Liver (tissue), 8 donors: ENCODE measurements at regions not wholly inside any gene's neighbourhood (a gene's known extent, or its start where the extent isn't known, plus 50 kb on each side); places are given as distances from the start of the nearest gene placed in this dataset.

Experiments
- DNase-seq: peaks from one replicate; pipeline ENCODE4 v3.0.0-alpha.2; 2017; ENCODE audit warnings: low spot score
- H3K27ac ChIP-seq, 2 donors: one replicate each; pipeline ENCODE4 v1.7.0; 2013; ENCODE audit warnings: inconsistent platforms in 2 of 2, low read length in 2 of 2, control low read depth in 1 of 2, low read depth in 1 of 2, mild to moderate bottlenecking in 1 of 2
- H3K27me3 ChIP-seq, 4 donors: one replicate each; pipeline versions ENCODE4 v1.6.1 to v1.7.0; 2013; ENCODE audit warnings: low read length in 3 of 4, inconsistent platforms in 1 of 4, mild to moderate bottlenecking in 1 of 4, moderate library complexity in 1 of 4; ENCODE audit not compliant: control insufficient read depth in 4 of 4, insufficient read depth in 4 of 4
- H3K36me3 ChIP-seq, 4 donors: one replicate each; pipeline versions ENCODE4 v1.6.1 to v1.7.0; 2013; ENCODE audit warnings: low read length in 3 of 4, mild to moderate bottlenecking in 3 of 4, low read depth in 1 of 4, moderate library complexity in 1 of 4; ENCODE audit not compliant: control insufficient read depth in 4 of 4, insufficient read depth in 3 of 4
- H3K4me1 ChIP-seq, 4 donors: one replicate each; pipeline versions ENCODE4 v1.6.1 to v1.7.0; 2013; ENCODE audit warnings: low read length in 3 of 4, mild to moderate bottlenecking in 3 of 4, moderate library complexity in 1 of 4; ENCODE audit not compliant: control insufficient read depth in 4 of 4, insufficient read depth in 4 of 4
- H3K4me3 ChIP-seq, 3 donors: one replicate each; pipeline versions ENCODE4 v1.6.1 to v1.7.0; 2013; ENCODE audit warnings: low read length in 3 of 3, control low read depth in 1 of 3, low read depth in 1 of 3, mild to moderate bottlenecking in 1 of 3
- H3K9ac ChIP-seq, 2 donors: one replicate each; pipeline ENCODE4 v1.7.0; 2013; ENCODE audit warnings: low read length in 2 of 2, mild to moderate bottlenecking in 2 of 2, moderate library complexity in 2 of 2, control low read depth in 1 of 2, low read depth in 1 of 2
- H3K9me3 ChIP-seq, 4 donors: one replicate each; pipeline versions ENCODE4 v1.6.1 to v1.7.0; 2013; ENCODE audit warnings: low read length in 3 of 4; ENCODE audit not compliant: control insufficient read depth in 4 of 4
- ATF3 ChIP-seq: IDR thresholded peaks from 2 replicates; pipeline ENCODE4 v1.6.1; 2016; ENCODE audit warnings: antibody characterized with exemption
- CTCF ChIP-seq: fragments of 150-350 bp; IDR thresholded peaks from 2 replicates; pipeline ENCODE4 v1.5.1; 2017; ENCODE audit warnings: improper control_type of control experiment, low read depth, low read length; ENCODE audit not compliant: missing input control
- EGR1 ChIP-seq, 2 donors: IDR thresholded peaks; 2 replicates each; pipeline ENCODE4 v1.6.1; 2016 to 2018; ENCODE audit warnings: antibody characterized with exemption in 2 of 2, low read depth in 2 of 2
- FOXA1 ChIP-seq: IDR thresholded peaks from 2 replicates; pipeline ENCODE4 v1.6.1; 2016; ENCODE audit warnings: antibody characterized with exemption
- FOXA2 ChIP-seq: IDR thresholded peaks from 2 replicates; pipeline ENCODE4 v1.6.1; 2016; ENCODE audit warnings: antibody characterized with exemption
- GABPA ChIP-seq, 2 donors: IDR thresholded peaks in 1 of 2; conservative IDR thresholded peaks in 1 of 2; 2 replicates each; pipeline ENCODE4 v1.6.1; 2016; ENCODE audit warnings: antibody characterized with exemption in 2 of 2, mild to moderate bottlenecking in 1 of 2, moderate library complexity in 1 of 2
- HNF4A ChIP-seq, 2 donors: conservative IDR thresholded peaks; 2 replicates each; pipeline ENCODE4 v1.6.1; 2016; ENCODE audit warnings: antibody characterized with exemption in 2 of 2, mild to moderate bottlenecking in 2 of 2
- HNF4G ChIP-seq: IDR thresholded peaks from 2 replicates; pipeline ENCODE4 v1.6.1; 2016; ENCODE audit warnings: antibody characterized with exemption
- JUND ChIP-seq, 2 donors: IDR thresholded peaks; 2 replicates each; pipeline ENCODE4 v1.6.1; 2016; ENCODE audit warnings: antibody characterized with exemption in 2 of 2
- NR2F2 ChIP-seq: IDR thresholded peaks from 2 replicates; pipeline ENCODE4 v1.6.1; 2016; ENCODE audit warnings: antibody characterized with exemption
- RAD21 ChIP-seq, 2 donors: IDR thresholded peaks; 2 replicates each; pipeline ENCODE4 v1.6.1; 2016; ENCODE audit warnings: antibody characterized with exemption in 2 of 2, mild to moderate bottlenecking in 2 of 2
- REST ChIP-seq: IDR thresholded peaks from 2 replicates; pipeline ENCODE4 v1.6.1; 2016; ENCODE audit warnings: antibody characterized with exemption, mild to moderate bottlenecking
- RXRA ChIP-seq, 2 donors: IDR thresholded peaks; 2 replicates each; pipeline ENCODE4 v1.6.1; 2017 to 2018; ENCODE audit warnings: antibody characterized with exemption in 2 of 2, mild to moderate bottlenecking in 1 of 2
- SP1 ChIP-seq: IDR thresholded peaks from 2 replicates; pipeline ENCODE4 v1.6.1; 2018; ENCODE audit warnings: antibody characterized with exemption, mild to moderate bottlenecking
- TAF1 ChIP-seq: conservative IDR thresholded peaks from 2 replicates; pipeline ENCODE4 v1.6.1; 2016; ENCODE audit warnings: antibody characterized with exemption, mild to moderate bottlenecking
- YY1 ChIP-seq: IDR thresholded peaks from 2 replicates; pipeline ENCODE4 v1.6.1; 2016; ENCODE audit warnings: antibody characterized with exemption, mild to moderate bottlenecking
- WGBS: extraction: QIAGEN DNeasy Blood & Tissue Kit; methylation state at CpG from one replicate; pipeline ENCODE4 v1.1.7; 2013; 5-methylcytosine and 5-hydroxymethylcytosine counted together
- TF ChIP-seq, protein P1 (sequence below): IDR thresholded peaks from 2 replicates; pipeline ENCODE4 v1.6.1; 2016; ENCODE audit warnings: antibody characterized with exemption
- TF ChIP-seq, protein P2 (sequence below): IDR thresholded peaks from 2 replicates; pipeline ENCODE4 v1.6.1; 2016; ENCODE audit warnings: antibody characterized with exemption
- donor health status: healthy.
- donor health status: healthy.
- donor health status: healthy.
- donor health status: healthy.
- donor health status: healthy.

DNA sequence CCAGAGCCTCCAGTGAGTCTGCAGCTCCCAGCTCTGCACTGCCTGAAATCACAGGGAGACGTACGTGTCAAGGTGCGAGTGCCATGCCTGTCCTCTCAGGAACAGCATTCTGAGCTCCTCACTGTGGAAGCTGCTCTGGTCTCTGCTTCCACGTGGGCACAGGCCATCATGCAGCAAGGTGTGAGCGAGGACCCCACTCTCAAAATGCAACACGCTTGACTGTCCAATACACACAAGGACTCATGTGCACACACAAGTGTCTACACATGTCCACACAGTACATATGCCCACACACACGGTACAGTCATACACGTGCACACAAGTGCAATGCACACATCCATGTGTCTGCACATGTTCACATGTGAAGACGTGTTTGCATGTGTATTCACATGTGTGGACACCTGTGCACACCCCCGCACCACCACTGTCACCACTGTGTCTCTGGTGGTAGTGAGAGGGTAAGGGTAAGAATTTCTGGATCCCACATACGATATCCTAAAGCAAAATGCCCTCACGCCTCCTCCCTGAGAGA, 260.5 kb downstream of the DLL1 start:
- H3K9ac ChIP-seq, result no peak overlapping the region
- H3K27ac ChIP-seq, result no peak overlapping the region
- H3K36me3 ChIP-seq, result no peaks in the 10 kb centered on the region
- H3K9me3 ChIP-seq, result peaks cover 0 to 8% (median 0%) of the 10 kb centered on the region in 4 donors
- no peak for TF ChIP-seq NR2F2
- TF ChIP-seq, protein P1, sequence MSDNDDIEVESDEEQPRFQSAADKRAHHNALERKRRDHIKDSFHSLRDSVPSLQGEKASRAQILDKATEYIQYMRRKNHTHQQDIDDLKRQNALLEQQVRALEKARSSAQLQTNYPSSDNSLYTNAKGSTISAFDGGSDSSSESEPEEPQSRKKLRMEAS, result no peak
- no peak for TF ChIP-seq HNF4G
- no peak for TF ChIP-seq HNF4A (conservative IDR thresholded peaks at IDR 0.05)
- TF ChIP-seq CTCF, result no peak
- TF ChIP-seq RXRA (IDR thresholded peaks at IDR 0.05), result no peak
- TF ChIP-seq FOXA1, result no peak
- no peak for TF ChIP-seq REST
- TF ChIP-seq GABPA (IDR thresholded peaks at IDR 0.05 in 1 of 2, conservative IDR thresholded peaks at IDR 0.05 in 1 of 2), result no peak
- no peak for TF ChIP-seq RAD21 (IDR thresholded peaks at IDR 0.05)
- no peak for TF ChIP-seq ATF3
- TF ChIP-seq SP1, result no peak
- no peak for TF ChIP-seq TAF1
- TF ChIP-seq EGR1 (IDR thresholded peaks at IDR 0.05; ENCODE audit: low read depth in 2 of 2), result no peak
- no peak for TF ChIP-seq FOXA2
- no peak for TF ChIP-seq YY1
- TF ChIP-seq, protein P2, sequence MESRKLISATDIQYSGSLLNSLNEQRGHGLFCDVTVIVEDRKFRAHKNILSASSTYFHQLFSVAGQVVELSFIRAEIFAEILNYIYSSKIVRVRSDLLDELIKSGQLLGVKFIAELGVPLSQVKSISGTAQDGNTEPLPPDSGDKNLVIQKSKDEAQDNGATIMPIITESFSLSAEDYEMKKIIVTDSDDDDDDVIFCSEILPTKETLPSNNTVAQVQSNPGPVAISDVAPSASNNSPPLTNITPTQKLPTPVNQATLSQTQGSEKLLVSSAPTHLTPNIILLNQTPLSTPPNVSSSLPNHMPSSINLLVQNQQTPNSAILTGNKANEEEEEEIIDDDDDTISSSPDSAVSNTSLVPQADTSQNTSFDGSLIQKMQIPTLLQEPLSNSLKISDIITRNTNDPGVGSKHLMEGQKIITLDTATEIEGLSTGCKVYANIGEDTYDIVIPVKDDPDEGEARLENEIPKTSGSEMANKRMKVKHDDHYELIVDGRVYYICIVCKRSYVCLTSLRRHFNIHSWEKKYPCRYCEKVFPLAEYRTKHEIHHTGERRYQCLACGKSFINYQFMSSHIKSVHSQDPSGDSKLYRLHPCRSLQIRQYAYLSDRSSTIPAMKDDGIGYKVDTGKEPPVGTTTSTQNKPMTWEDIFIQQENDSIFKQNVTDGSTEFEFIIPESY, result no peak
- TF ChIP-seq JUND (IDR thresholded peaks at IDR 0.05), result no peak
- no peak for DNase-seq
- no peaks in the 10 kb centered on the region for H3K27me3 ChIP-seq
- H3K4me3 ChIP-seq, result no peak overlapping the region
- peaks cover 5 to 27% (median 17%) of the 10 kb centered on the region in 4 donors for H3K4me1 ChIP-seq
- WGBS, result 83% methylated on average over 12 of the region's 12 CpGs
